ENCODE measurements at regions not wholly inside any gene's neighbourhood (a gene's known extent, or its start where the extent isn't known, plus 50 kb on each side); places are given as distances from the start of the nearest gene placed in this dataset.

DNA sequence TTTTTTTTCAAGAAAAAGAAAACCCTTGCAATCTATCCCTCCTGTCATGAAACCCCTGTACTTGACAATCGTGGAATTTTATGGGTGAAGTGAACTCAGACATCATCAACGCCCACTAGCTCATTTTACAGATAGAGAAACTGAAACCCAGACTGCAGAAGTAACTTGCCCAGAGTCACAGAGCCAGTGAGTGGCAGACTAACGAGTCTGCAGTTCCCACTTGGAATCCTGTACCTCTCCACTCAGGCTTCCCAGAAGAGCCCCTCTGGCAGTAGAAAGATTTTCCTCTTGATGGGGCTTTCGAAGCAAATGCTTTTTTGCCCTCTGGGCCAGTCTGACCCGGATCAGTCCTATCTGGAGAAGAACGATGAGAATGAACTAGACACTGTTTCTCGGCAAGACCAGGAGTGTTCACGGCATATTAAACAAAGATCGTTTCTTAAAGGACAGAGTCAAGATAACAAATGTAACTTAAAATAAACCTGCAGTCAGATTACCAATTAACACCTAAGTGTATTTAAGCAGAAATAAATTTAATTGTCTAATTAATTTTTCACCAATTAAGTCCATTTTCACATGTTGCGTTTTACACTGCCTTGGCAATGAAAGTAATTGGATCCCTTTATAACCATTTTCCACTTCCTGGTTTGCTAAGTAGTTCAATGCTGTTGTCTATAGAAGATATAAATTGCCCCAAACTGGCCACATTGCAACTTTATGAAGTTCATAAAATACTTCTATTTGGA lies 61.3 kb upstream of the CREB3L1 start:
- no peaks in the 10 kb centered on the region for H3K27me3 Mint-ChIP-seq (ENCODE audit: insufficient read depth, unreplicated experiment)
- H3K4me3 Mint-ChIP-seq (ENCODE audit: unreplicated experiment), result peak overlapping the region; percentile 56
- peak overlapping the region; percentile 26 for H3K27ac Mint-ChIP-seq (ENCODE audit: low read depth, unreplicated experiment)
- no peaks in the 10 kb centered on the region for H3K4me1 Mint-ChIP-seq (ENCODE audit: insufficient read depth, unreplicated experiment)
- no TSS peak for BruUV-seq (replicated peaks)
- H3K9me3 Mint-ChIP-seq (ENCODE audit: unreplicated experiment), result no peaks in the 10 kb centered on the region
- DNase-seq (ENCODE audit: unreplicated experiment), result no peak
- TF ChIP-seq, protein P1, sequence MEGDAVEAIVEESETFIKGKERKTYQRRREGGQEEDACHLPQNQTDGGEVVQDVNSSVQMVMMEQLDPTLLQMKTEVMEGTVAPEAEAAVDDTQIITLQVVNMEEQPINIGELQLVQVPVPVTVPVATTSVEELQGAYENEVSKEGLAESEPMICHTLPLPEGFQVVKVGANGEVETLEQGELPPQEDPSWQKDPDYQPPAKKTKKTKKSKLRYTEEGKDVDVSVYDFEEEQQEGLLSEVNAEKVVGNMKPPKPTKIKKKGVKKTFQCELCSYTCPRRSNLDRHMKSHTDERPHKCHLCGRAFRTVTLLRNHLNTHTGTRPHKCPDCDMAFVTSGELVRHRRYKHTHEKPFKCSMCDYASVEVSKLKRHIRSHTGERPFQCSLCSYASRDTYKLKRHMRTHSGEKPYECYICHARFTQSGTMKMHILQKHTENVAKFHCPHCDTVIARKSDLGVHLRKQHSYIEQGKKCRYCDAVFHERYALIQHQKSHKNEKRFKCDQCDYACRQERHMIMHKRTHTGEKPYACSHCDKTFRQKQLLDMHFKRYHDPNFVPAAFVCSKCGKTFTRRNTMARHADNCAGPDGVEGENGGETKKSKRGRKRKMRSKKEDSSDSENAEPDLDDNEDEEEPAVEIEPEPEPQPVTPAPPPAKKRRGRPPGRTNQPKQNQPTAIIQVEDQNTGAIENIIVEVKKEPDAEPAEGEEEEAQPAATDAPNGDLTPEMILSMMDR (IDR thresholded peaks at IDR 0.05; ENCODE audit: unreplicated experiment), result no peak
- ChIA-PET CTCF (interaction anchor here (0.6 kb wide), 1 partner anchor 425 kb away, joined by 3 read pairs; no protein-coding TSS in a partner anchor), POLR2A (interaction anchor here (1.0 kb wide), 1 partner anchor 11 kb away, joined by 3 read pairs; no protein-coding TSS in a partner anchor)
- peaks cover 3% of the 10 kb centered on the region for H3K36me3 Mint-ChIP-seq (ENCODE audit: insufficient read depth, unreplicated experiment)
- intact Hi-C loops (cut with micrococcal nuclease), result no loop called here

GRCh38 chr11:46215208-46215931 lies 62.1 kb upstream of the CREB3L1 start:
- CTCF ChIA-PET, result interaction anchor here (0.6 kb wide), 1 partner anchor 424 kb away, joined by 3 read pairs; no protein-coding TSS in a partner anchor
- BruUV-seq (replicated peaks), result no TSS peak
- Mint-ChIP-seq H3K27ac (ENCODE audit: low read depth, unreplicated experiment) (no peak overlapping the region), H3K36me3 (ENCODE audit: insufficient read depth, unreplicated experiment) (peaks cover 4% of the 10 kb centered on the region), H3K4me1 (ENCODE audit: insufficient read depth, unreplicated experiment) (peaks cover 4% of the 10 kb centered on the region), H3K27me3 (ENCODE audit: insufficient read depth, unreplicated experiment) (no peaks in the 10 kb centered on the region), H3K9me3 (ENCODE audit: unreplicated experiment) (no peaks in the 10 kb centered on the region), H3K4me3 (ENCODE audit: unreplicated experiment) (no peak overlapping the region)
- TF ChIP-seq, protein P1 (IDR thresholded peaks at IDR 0.05; ENCODE audit: unreplicated experiment), result no peak
- intact Hi-C loops (cut with micrococcal nuclease), result no loop called here
- no peak for DNase-seq (ENCODE audit: unreplicated experiment)
- POLR2A ChIA-PET, result interaction anchor here (1.0 kb wide), 1 partner anchor 12 kb away, joined by 3 read pairs; no protein-coding TSS in a partner anchor

GRCh38 chr11:46212720-46213119 lies 64.7 kb upstream of the CREB3L1 start:
- TF ChIP-seq, protein P1 (IDR thresholded peaks at IDR 0.05; ENCODE audit: unreplicated experiment), result no peak
- no peak for DNase-seq (ENCODE audit: unreplicated experiment)
- H3K4me1 Mint-ChIP-seq (ENCODE audit: insufficient read depth, unreplicated experiment), result peaks cover 12% of the 10 kb centered on the region
- no peaks in the 10 kb centered on the region for H3K9me3 Mint-ChIP-seq (ENCODE audit: unreplicated experiment)
- no TSS peak for BruUV-seq (replicated peaks)
- no peaks in the 10 kb centered on the region for H3K27me3 Mint-ChIP-seq (ENCODE audit: insufficient read depth, unreplicated experiment)
- no peak overlapping the region for H3K4me3 Mint-ChIP-seq (ENCODE audit: unreplicated experiment)
- ChIA-PET CTCF (interaction anchor here (0.6 kb wide), 1 partner anchor 30 kb away, joined by 3 read pairs; no protein-coding TSS in a partner anchor), POLR2A (interaction anchor here (0.6 kb wide), 1 partner anchor 26 kb away, joined by 3 read pairs; no protein-coding TSS in a partner anchor)
- peaks cover 4% of the 10 kb centered on the region for H3K36me3 Mint-ChIP-seq (ENCODE audit: insufficient read depth, unreplicated experiment)
- intact Hi-C loops (cut with micrococcal nuclease), result no loop called here
- H3K27ac Mint-ChIP-seq (ENCODE audit: low read depth, unreplicated experiment), result no peak overlapping the region

- no peak overlapping the region for H3K27ac Mint-ChIP-seq (ENCODE audit: low read depth, unreplicated experiment)
- peaks cover 12% of the 10 kb centered on the region for H3K4me1 Mint-ChIP-seq (ENCODE audit: insufficient read depth, unreplicated experiment)
- DNase-seq (ENCODE audit: unreplicated experiment), result no peak
- H3K36me3 Mint-ChIP-seq (ENCODE audit: insufficient read depth, unreplicated experiment), result peaks cover 4% of the 10 kb centered on the region
- ChIA-PET POLR2A (interaction anchor here (0.7 to 1.4 kb wide), 2 partner anchors 29 to 1353 kb away, joined by 3 to 5 read pairs; no protein-coding TSS in a partner anchor), CTCF (interaction anchor here (0.6 to 1.0 kb wide), 2 partner anchors 29 to 136 kb away, joined by 3 to 4 read pairs; no protein-coding TSS in a partner anchor)
- no TSS peak for BruUV-seq (replicated peaks)
- intact Hi-C loops (cut with micrococcal nuclease), result no loop called here
- no peak overlapping the region for H3K4me3 Mint-ChIP-seq (ENCODE audit: unreplicated experiment)
- TF ChIP-seq, protein P1 (IDR thresholded peaks at IDR 0.05; ENCODE audit: unreplicated experiment), result no peak
- H3K9me3 Mint-ChIP-seq (ENCODE audit: unreplicated experiment), result no peaks in the 10 kb centered on the region
- H3K27me3 Mint-ChIP-seq (ENCODE audit: insufficient read depth, unreplicated experiment), result no peaks in the 10 kb centered on the region
Measured at GRCh38 chr11:46210856-46211255, 66.6 kb upstream of the CREB3L1 start.

Measured in MCF 10A (cell line).